ENCODE measurements at regions not wholly inside any gene's neighbourhood (a gene's known extent, or its start where the extent isn't known, plus 50 kb on each side); places are given as distances from the start of the nearest gene placed in this dataset.

- TF ChIP-seq REST (IDR thresholded peaks at IDR 0.05; ENCODE audit: insufficient read depth in 1 of 2, low read depth in 2 of 2, low read length in 2 of 2), result no peak
- no peak for TF ChIP-seq FOXP2 (optimal IDR thresholded peaks at IDR 0.05; ENCODE audit: borderline replicate concordance, extremely low read depth, extremely low read length, insufficient read depth)
- TF ChIP-seq SIN3A (IDR thresholded peaks at IDR 0.05; ENCODE audit: borderline replicate concordance, insufficient read depth, low read length), result no peak
- no peak for TF ChIP-seq POLR2AphosphoS5 (IDR thresholded peaks at IDR 0.05; ENCODE audit: low read depth, low read length)
- TF ChIP-seq TAF1 (IDR thresholded peaks at IDR 0.05; ENCODE audit: borderline replicate concordance, insufficient read depth, low read length), result no peak
Observed at GRCh38 chr12:97177481-97177880, 270.4 kb downstream of the NEDD1 start.

- TF ChIP-seq TAF1 (IDR thresholded peaks at IDR 0.05; ENCODE audit: borderline replicate concordance, insufficient read depth, low read length) (no peak), POLR2AphosphoS5 (IDR thresholded peaks at IDR 0.05; ENCODE audit: low read depth, low read length) (no peak), FOXP2 (optimal IDR thresholded peaks at IDR 0.05; ENCODE audit: borderline replicate concordance, extremely low read depth, extremely low read length, insufficient read depth) (no peak), REST (IDR thresholded peaks at IDR 0.05; ENCODE audit: insufficient read depth in 1 of 2, low read depth in 2 of 2, low read length in 2 of 2) (no peak), SIN3A (IDR thresholded peaks at IDR 0.05; ENCODE audit: borderline replicate concordance, insufficient read depth, low read length) (no peak)
Observed at GRCh38 chr12:97181571-97182265, 274.7 kb downstream of the NEDD1 start.

- TF ChIP-seq TAF1 (IDR thresholded peaks at IDR 0.05; ENCODE audit: borderline replicate concordance, insufficient read depth, low read length), result no peak
- no peak for TF ChIP-seq REST (IDR thresholded peaks at IDR 0.05; ENCODE audit: insufficient read depth in 1 of 2, low read depth in 2 of 2, low read length in 2 of 2)
- TF ChIP-seq FOXP2 (optimal IDR thresholded peaks at IDR 0.05; ENCODE audit: borderline replicate concordance, extremely low read depth, extremely low read length, insufficient read depth), result no peak
- TF ChIP-seq POLR2AphosphoS5 (IDR thresholded peaks at IDR 0.05; ENCODE audit: low read depth, low read length), result no peak
- no peak for TF ChIP-seq SIN3A (IDR thresholded peaks at IDR 0.05; ENCODE audit: borderline replicate concordance, insufficient read depth, low read length)
Observed at GRCh38 chr12:97182769-97183168, 275.7 kb downstream of the NEDD1 start.

- TF ChIP-seq TAF1 (IDR thresholded peaks at IDR 0.05; ENCODE audit: borderline replicate concordance, insufficient read depth, low read length) (no peak), POLR2AphosphoS5 (IDR thresholded peaks at IDR 0.05; ENCODE audit: low read depth, low read length) (no peak), SIN3A (IDR thresholded peaks at IDR 0.05; ENCODE audit: borderline replicate concordance, insufficient read depth, low read length) (no peak), FOXP2 (optimal IDR thresholded peaks at IDR 0.05; ENCODE audit: borderline replicate concordance, extremely low read depth, extremely low read length, insufficient read depth) (no peak), REST (IDR thresholded peaks at IDR 0.05; ENCODE audit: insufficient read depth in 1 of 2, low read depth in 2 of 2, low read length in 2 of 2) (no peak)
Observed at GRCh38 chr12:97184127-97184773, 277.2 kb downstream of the NEDD1 start.
